ENCODE measurements at regions not wholly inside any gene's neighbourhood (a gene's known extent, or its start where the extent isn't known, plus 50 kb on each side); places are given as distances from the start of the nearest gene placed in this dataset.
A peak's percentile ranks its signal among the peaks of the same experiment; 100 is the strongest.
"Not testable (repeated sequence)": the region's sequence is repeated elsewhere in the genome, so short reads cannot be mapped to it uniquely, and the experiment has no call there.

- DNase-seq (ENCODE audit: low read depth in 2 of 2) = not testable (repeated sequence)
Observed at GRCh38 chr6:26799903-26800633, 140.5 kb upstream of the ZNF322 start.

- not testable (repeated sequence) for DNase-seq (ENCODE audit: low read depth in 2 of 2)
Observed at GRCh38 chr6:26803762-26804161, 144.2 kb upstream of the ZNF322 start.

- not testable (repeated sequence) for DNase-seq (ENCODE audit: low read depth in 2 of 2)
Observed at GRCh38 chr6:26811486-26812116, 152.1 kb upstream of the ZNF322 start.

- not testable (repeated sequence) for DNase-seq (ENCODE audit: low read depth in 2 of 2)
Observed at GRCh38 chr6:26818640-26819225, 159.2 kb upstream of the ZNF322 start.

- DNase-seq (ENCODE audit: low read depth in 2 of 2) = not testable (repeated sequence)
Observed at GRCh38 chr6:26827965-26828364, 168.4 kb upstream of the ZNF322 start.

- not testable (repeated sequence) for DNase-seq (ENCODE audit: low read depth in 2 of 2)
Observed at GRCh38 chr6:26829480-26829879, 169.9 kb upstream of the ZNF322 start.

- DNase-seq (ENCODE audit: low read depth in 2 of 2) = not testable (repeated sequence)
Observed at GRCh38 chr6:26830992-26831391, 171.4 kb upstream of the ZNF322 start.

- not testable (repeated sequence) for DNase-seq (ENCODE audit: low read depth in 2 of 2)
Observed at GRCh38 chr6:26835707-26836106, 176.2 kb upstream of the ZNF322 start.

- DNase-seq (ENCODE audit: low read depth in 2 of 2) = not testable (repeated sequence)
Observed at GRCh38 chr6:26836657-26837056, 177.1 kb upstream of the ZNF322 start.

GRCh38 chr6:26844823-26845222 lies 185.3 kb upstream of the ZNF322 start:
- not testable (repeated sequence) for DNase-seq (ENCODE audit: low read depth in 2 of 2)

GRCh38 chr6:26857289-26857688 lies 197.7 kb upstream of the ZNF322 start:
- not testable (repeated sequence) for DNase-seq (ENCODE audit: low read depth in 2 of 2)

GRCh38 chr6:26859067-26859770 lies 199.7 kb upstream of the ZNF322 start:
- DNase-seq (ENCODE audit: low read depth in 2 of 2) = not testable (repeated sequence)

- DNase-seq (ENCODE audit: low read depth in 2 of 2) = not testable (repeated sequence)
Observed at GRCh38 chr6:26859771-26860163, 200.2 kb upstream of the ZNF322 start.

- not testable (repeated sequence) for DNase-seq (ENCODE audit: low read depth in 2 of 2)
Observed at GRCh38 chr6:26861913-26862312, 202.4 kb upstream of the ZNF322 start.

- DNase-seq (ENCODE audit: low read depth in 2 of 2) = not testable (repeated sequence)
Observed at GRCh38 chr6:26863641-26864040, 204.1 kb upstream of the ZNF322 start.

GRCh38 chr6:26898785-26899184 lies 239.2 kb upstream of the ZNF322 start:
- DNase-seq (ENCODE audit: low read depth in 2 of 2) = not testable (repeated sequence)

GRCh38 chr6:26924206-26924605 lies 264.7 kb upstream of the ZNF322 start:
- DNase-seq (ENCODE audit: low read depth in 2 of 2) = not testable (repeated sequence)

GRCh38 chr6:26928190-26928589 lies 268.6 kb upstream of the ZNF322 start:
- not testable (repeated sequence) for DNase-seq (ENCODE audit: low read depth in 2 of 2)

GRCh38 chr6:26937258-26937657 lies 277.7 kb upstream of the ZNF322 start:
- not testable (repeated sequence) for DNase-seq (ENCODE audit: low read depth in 2 of 2)

- DNase-seq (ENCODE audit: low read depth in 2 of 2) = not testable (repeated sequence)
Observed at GRCh38 chr6:26951211-26951610, 291.7 kb upstream of the ZNF322 start.

- peak; percentile 28 to 51 for DNase-seq (ENCODE audit: low read depth in 2 of 2)
Observed at GRCh38 chr6:26956078-26956600, 291.4 kb upstream of the PRSS16 start.

Measured in stimulated activated CD4-positive, alpha-beta T cell treated with anti-CD3 and anti-CD28 coated beads, Interleukin-15, amount 100 ng/mL, for 48 hours (primary cell).